ENCODE measurements at regions not wholly inside any gene's neighbourhood (a gene's known extent, or its start where the extent isn't known, plus 50 kb on each side); places are given as distances from the start of the nearest gene placed in this dataset.

DNA sequence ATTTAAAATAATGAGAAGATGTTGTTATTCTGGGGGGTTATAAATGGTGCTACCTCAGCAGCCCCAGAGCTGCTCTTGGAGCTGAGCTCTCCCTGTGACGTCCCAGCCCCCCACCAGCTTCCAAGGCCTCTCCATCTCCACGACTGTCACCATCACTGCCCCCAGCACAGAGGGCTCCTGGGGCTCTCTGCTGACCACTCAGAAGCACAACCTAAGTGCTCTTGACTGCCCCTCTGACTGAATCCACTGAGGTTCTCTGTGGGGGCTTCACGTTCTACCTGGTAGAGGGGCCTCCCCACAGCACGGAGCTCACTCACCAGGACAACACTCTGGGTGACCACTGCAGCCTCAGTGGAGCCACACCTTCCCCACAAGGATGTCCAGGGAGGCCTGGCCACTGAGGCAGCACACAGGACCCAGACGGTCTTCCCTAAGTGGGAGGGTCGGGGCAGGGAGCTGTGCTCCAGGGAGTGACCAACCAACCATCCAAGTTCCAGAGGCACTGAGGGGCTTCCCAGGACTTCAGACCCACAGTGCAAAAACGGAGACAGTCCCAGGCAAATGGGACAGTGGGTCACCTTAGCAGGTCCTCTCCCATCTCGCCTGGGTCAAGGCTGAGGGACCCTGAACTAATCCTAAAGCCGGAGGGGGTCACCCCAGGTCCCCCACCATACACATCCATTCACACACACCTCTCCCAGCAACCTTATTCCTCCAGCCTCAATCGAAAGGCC, 121.0 kb upstream of the PPP2R2D start:
- peaks cover 14% of the 10 kb centered on the region for H3K9me3 Mint-ChIP-seq

GRCh38 chr10:131781076-131781475, 119.7 kb upstream of the PPP2R2D start:
- no peak for DNase-seq (ENCODE audit: low read depth, low spot score)
- no peak overlapping the region for H3K27ac Mint-ChIP-seq (ENCODE audit: unreplicated experiment)
- no peaks in the 10 kb centered on the region for H3K4me1 Mint-ChIP-seq
- no peaks in the 10 kb centered on the region for H3K27me3 Mint-ChIP-seq (ENCODE audit: low read depth)
- H3K9me3 Mint-ChIP-seq = peaks cover 14% of the 10 kb centered on the region
- TF ChIP-seq, protein P1, sequence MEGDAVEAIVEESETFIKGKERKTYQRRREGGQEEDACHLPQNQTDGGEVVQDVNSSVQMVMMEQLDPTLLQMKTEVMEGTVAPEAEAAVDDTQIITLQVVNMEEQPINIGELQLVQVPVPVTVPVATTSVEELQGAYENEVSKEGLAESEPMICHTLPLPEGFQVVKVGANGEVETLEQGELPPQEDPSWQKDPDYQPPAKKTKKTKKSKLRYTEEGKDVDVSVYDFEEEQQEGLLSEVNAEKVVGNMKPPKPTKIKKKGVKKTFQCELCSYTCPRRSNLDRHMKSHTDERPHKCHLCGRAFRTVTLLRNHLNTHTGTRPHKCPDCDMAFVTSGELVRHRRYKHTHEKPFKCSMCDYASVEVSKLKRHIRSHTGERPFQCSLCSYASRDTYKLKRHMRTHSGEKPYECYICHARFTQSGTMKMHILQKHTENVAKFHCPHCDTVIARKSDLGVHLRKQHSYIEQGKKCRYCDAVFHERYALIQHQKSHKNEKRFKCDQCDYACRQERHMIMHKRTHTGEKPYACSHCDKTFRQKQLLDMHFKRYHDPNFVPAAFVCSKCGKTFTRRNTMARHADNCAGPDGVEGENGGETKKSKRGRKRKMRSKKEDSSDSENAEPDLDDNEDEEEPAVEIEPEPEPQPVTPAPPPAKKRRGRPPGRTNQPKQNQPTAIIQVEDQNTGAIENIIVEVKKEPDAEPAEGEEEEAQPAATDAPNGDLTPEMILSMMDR (conservative IDR thresholded peaks at IDR 0.05) = no peak
- peaks cover 21% of the 10 kb centered on the region for H3K36me3 Mint-ChIP-seq (ENCODE audit: low read depth)
- no peak overlapping the region for H3K4me3 Mint-ChIP-seq

More for the DNA sequence above, 121.0 kb upstream of the PPP2R2D start:
- no peak overlapping the region for H3K4me3 Mint-ChIP-seq
- no peaks in the 10 kb centered on the region for H3K27me3 Mint-ChIP-seq (ENCODE audit: low read depth)
- peaks cover 18% of the 10 kb centered on the region for H3K36me3 Mint-ChIP-seq (ENCODE audit: low read depth)
- H3K4me1 Mint-ChIP-seq = peaks cover 6% of the 10 kb centered on the region
- no peak for DNase-seq (ENCODE audit: low read depth, low spot score)
- TF ChIP-seq, protein P1 (conservative IDR thresholded peaks at IDR 0.05) = no peak
- no peak overlapping the region for H3K27ac Mint-ChIP-seq (ENCODE audit: unreplicated experiment)

DNA sequence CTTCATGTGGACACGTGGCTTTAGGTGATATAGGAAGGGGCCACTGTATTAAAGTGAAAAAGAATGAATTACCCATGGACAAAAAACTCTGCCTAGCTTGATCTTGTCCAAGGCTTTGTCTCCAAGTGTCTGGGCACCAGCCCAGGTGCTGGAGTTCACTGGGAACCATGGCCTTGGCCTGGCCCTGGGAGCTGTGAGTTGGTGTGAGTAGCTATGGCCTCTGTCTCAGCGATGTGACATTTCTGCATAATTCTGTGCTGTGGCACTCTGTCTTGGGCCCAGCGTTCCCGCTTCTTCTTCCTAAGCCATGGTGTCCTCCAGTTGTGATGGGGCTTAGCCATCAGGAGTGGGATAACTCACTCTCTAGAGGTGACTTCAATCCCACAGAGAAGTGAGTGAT, 119.0 kb upstream of the PPP2R2D start:
- peaks cover 11% of the 10 kb centered on the region for H3K9me3 Mint-ChIP-seq
- H3K4me3 Mint-ChIP-seq = no peak overlapping the region
- no peaks in the 10 kb centered on the region for H3K4me1 Mint-ChIP-seq
- no peak overlapping the region for H3K27ac Mint-ChIP-seq (ENCODE audit: unreplicated experiment)
- H3K27me3 Mint-ChIP-seq (ENCODE audit: low read depth) = no peaks in the 10 kb centered on the region
- H3K36me3 Mint-ChIP-seq (ENCODE audit: low read depth) = peaks cover 15% of the 10 kb centered on the region
- DNase-seq (ENCODE audit: low read depth, low spot score) = no peak
- TF ChIP-seq, protein P1 (conservative IDR thresholded peaks at IDR 0.05) = no peak

DNA sequence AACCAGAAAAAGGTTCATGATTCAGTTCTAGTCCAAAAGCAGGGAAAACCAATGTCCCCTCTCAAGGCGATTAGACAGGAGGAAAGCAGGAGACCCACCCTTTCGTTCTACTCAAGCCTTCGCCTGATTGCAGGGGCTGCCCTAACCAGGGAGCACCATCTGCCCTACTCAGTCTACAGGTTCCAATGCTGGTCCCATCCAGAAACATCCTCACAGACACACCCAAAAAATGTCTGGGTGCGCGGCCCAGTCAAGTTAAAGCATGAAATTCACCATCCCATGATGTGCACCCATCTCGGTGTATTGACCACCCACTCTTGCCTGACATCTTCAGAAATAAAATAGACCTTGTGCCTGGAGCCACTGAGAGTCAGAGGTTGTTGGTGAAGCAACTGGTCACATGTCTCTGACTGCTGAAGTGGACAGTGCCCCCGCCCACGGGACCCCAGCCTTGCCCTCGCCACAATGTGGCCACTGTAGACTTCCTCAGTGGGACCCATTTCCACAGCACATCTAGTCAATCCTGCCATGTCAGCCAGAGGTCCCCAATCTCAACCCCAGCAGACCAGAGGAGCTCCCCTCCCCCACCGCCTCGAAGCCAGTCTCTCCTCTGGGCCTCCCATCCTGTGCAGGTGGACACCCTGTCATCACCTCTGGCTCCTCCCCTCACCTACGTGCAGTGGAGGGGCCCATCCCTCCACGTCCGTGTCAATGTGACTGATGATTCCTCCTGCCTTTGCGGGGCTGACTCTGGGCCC, 116.3 kb upstream of the PPP2R2D start:
- H3K4me1 Mint-ChIP-seq = no peaks in the 10 kb centered on the region

GRCh38 chr10:131785121-131785460, 115.7 kb upstream of the PPP2R2D start:
- TF ChIP-seq, protein P1 (conservative IDR thresholded peaks at IDR 0.05) = no peak
- Mint-ChIP-seq H3K36me3 (ENCODE audit: low read depth) (peaks cover 4% of the 10 kb centered on the region), H3K9me3 (no peaks in the 10 kb centered on the region), H3K4me3 (no peak overlapping the region), H3K4me1 (no peaks in the 10 kb centered on the region), H3K27me3 (ENCODE audit: low read depth) (no peaks in the 10 kb centered on the region), H3K27ac (ENCODE audit: unreplicated experiment) (peak overlapping the region; percentile 24)
- no peak for DNase-seq (ENCODE audit: low read depth, low spot score)

More for the DNA sequence above, 116.3 kb upstream of the PPP2R2D start:
- Mint-ChIP-seq H3K9me3 (no peaks in the 10 kb centered on the region), H3K27me3 (ENCODE audit: low read depth) (no peaks in the 10 kb centered on the region), H3K4me3 (no peak overlapping the region), H3K27ac (ENCODE audit: unreplicated experiment) (peak overlapping the region; percentile 24), H3K36me3 (ENCODE audit: low read depth) (peaks cover 4% of the 10 kb centered on the region)
- TF ChIP-seq, protein P1 (conservative IDR thresholded peaks at IDR 0.05) = no peak
- no peak for DNase-seq (ENCODE audit: low read depth, low spot score)

Data from neural crest cell (in vitro differentiated cells).